GM19043 (cell line): ENCODE measurements at regions not wholly inside any gene's neighbourhood (a gene's known extent, or its start where the extent isn't known, plus 50 kb on each side); places are given as distances from the start of the nearest gene placed in this dataset.

Experiments
- ATAC-seq: cut with Tn5 transposase; IDR thresholded peaks from one replicate; pipeline ENCODE4 v1.9.1; 2021; ENCODE audit warnings: low read depth; ENCODE audit not compliant: unreplicated experiment

- no peak for ATAC-seq
Observed at GRCh38 chr4:62804075-62804474, 1603.9 kb downstream of the ADGRL3 start.

- no peak for ATAC-seq
Observed at GRCh38 chr4:62797221-62797620, 1597.1 kb downstream of the ADGRL3 start.

- no peak for ATAC-seq
Observed at GRCh38 chr4:62791386-62791785, 1591.3 kb downstream of the ADGRL3 start.

- ATAC-seq: no peak
Observed at GRCh38 chr4:62771983-62772557, 1571.9 kb downstream of the ADGRL3 start.

- ATAC-seq: no peak
Observed at GRCh38 chr4:62740296-62740695, 1540.2 kb downstream of the ADGRL3 start.

GRCh38 chr4:62717154-62717553, 1517.0 kb downstream of the ADGRL3 start:
- ATAC-seq: no peak

GRCh38 chr4:62711575-62711974, 1511.4 kb downstream of the ADGRL3 start:
- no peak for ATAC-seq

GRCh38 chr4:62709618-62710252, 1509.6 kb downstream of the ADGRL3 start:
- no peak for ATAC-seq

GRCh38 chr4:62706423-62706822, 1506.3 kb downstream of the ADGRL3 start:
- ATAC-seq: no peak

GRCh38 chr4:62683799-62684566, 1483.9 kb downstream of the ADGRL3 start:
- ATAC-seq: no peak

- ATAC-seq: no peak
Observed at GRCh38 chr4:62676962-62677361, 1476.8 kb downstream of the ADGRL3 start.

GRCh38 chr4:62670514-62670913, 1470.4 kb downstream of the ADGRL3 start:
- no peak for ATAC-seq

- ATAC-seq: no peak
Observed at GRCh38 chr4:62661821-62662220, 1461.7 kb downstream of the ADGRL3 start.

- ATAC-seq: no peak
Observed at GRCh38 chr4:62656006-62656405, 1455.9 kb downstream of the ADGRL3 start.

GRCh38 chr4:62644372-62644771, 1444.2 kb downstream of the ADGRL3 start:
- ATAC-seq: no peak

GRCh38 chr4:62640296-62640695, 1440.2 kb downstream of the ADGRL3 start:
- no peak for ATAC-seq

- no peak for ATAC-seq
Observed at GRCh38 chr4:62627671-62628070, 1427.5 kb downstream of the ADGRL3 start.

- ATAC-seq: no peak
Observed at GRCh38 chr4:62627141-62627540, 1427.0 kb downstream of the ADGRL3 start.

GRCh38 chr4:62622089-62622488, 1422.0 kb downstream of the ADGRL3 start:
- ATAC-seq: no peak

- ATAC-seq: no peak
Observed at GRCh38 chr4:62619971-62620370, 1419.8 kb downstream of the ADGRL3 start.

- ATAC-seq: no peak
Observed at GRCh38 chr4:62618042-62618441, 1417.9 kb downstream of the ADGRL3 start.

GRCh38 chr4:62601737-62602136, 1401.6 kb downstream of the ADGRL3 start:
- ATAC-seq: no peak
